HG03025 (cell line): ENCODE measurements at regions not wholly inside any gene's neighbourhood (a gene's known extent, or its start where the extent isn't known, plus 50 kb on each side); places are given as distances from the start of the nearest gene placed in this dataset.
"Not testable (repeated sequence)": the region's sequence is repeated elsewhere in the genome, so short reads cannot be mapped to it uniquely, and the experiment has no call there.

Experiments used
- ATAC-seq: cut with Tn5 transposase; IDR thresholded peaks from one replicate; pipeline ENCODE4 v1.9.1; 2021; ENCODE audit warnings: mild to moderate bottlenecking, moderate library complexity; ENCODE audit not compliant: unreplicated experiment, low FRiP score

GRCh38 chr3:125645616-125646015 lies 50.3 kb upstream of the OSBPL11 start:
- ATAC-seq = no peak

- no peak for ATAC-seq
These were observed 51.3 kb upstream of the OSBPL11 start for GRCh38 chr3:125646581-125646980.

- no peak for ATAC-seq
These were observed 52.2 kb upstream of the OSBPL11 start for GRCh38 chr3:125647318-125648014.

- no peak for ATAC-seq
These were observed 55.9 kb upstream of the OSBPL11 start for GRCh38 chr3:125651244-125651643.

GRCh38 chr3:125652349-125652748 lies 57.1 kb upstream of the OSBPL11 start:
- ATAC-seq = no peak

GRCh38 chr3:125654526-125654925 lies 59.2 kb upstream of the OSBPL11 start:
- ATAC-seq = no peak

GRCh38 chr3:125662675-125663074 lies 67.4 kb upstream of the OSBPL11 start:
- ATAC-seq = no peak

- ATAC-seq = no peak
These were observed 75.1 kb upstream of the OSBPL11 start for GRCh38 chr3:125670352-125670751.

- no peak for ATAC-seq
These were observed 75.6 kb upstream of the OSBPL11 start for GRCh38 chr3:125670945-125671344.

GRCh38 chr3:125671461-125672243 lies 76.4 kb upstream of the OSBPL11 start:
- no peak for ATAC-seq

- no peak for ATAC-seq
These were observed 80.5 kb upstream of the OSBPL11 start for GRCh38 chr3:125675791-125676190.

- ATAC-seq = no peak
These were observed 84.0 kb upstream of the OSBPL11 start for GRCh38 chr3:125679258-125679657.

- ATAC-seq = no peak
These were observed 85.8 kb upstream of the OSBPL11 start for GRCh38 chr3:125681146-125681545.

- ATAC-seq = not testable (repeated sequence)
These were observed 86.6 kb upstream of the OSBPL11 start for GRCh38 chr3:125681906-125682305.

GRCh38 chr3:125682610-125683009 lies 87.3 kb upstream of the OSBPL11 start:
- ATAC-seq = not testable (repeated sequence)

GRCh38 chr3:125683067-125683829 lies 88.0 kb upstream of the OSBPL11 start:
- ATAC-seq = no peak

- no peak for ATAC-seq
These were observed 88.9 kb upstream of the OSBPL11 start for GRCh38 chr3:125684199-125684598.

GRCh38 chr3:125685741-125686140 lies 90.4 kb upstream of the OSBPL11 start:
- ATAC-seq = not testable (repeated sequence)

- no peak for ATAC-seq
These were observed 97.1 kb upstream of the OSBPL11 start for GRCh38 chr3:125692361-125692760.

- ATAC-seq = no peak
These were observed 98.6 kb upstream of the OSBPL11 start for GRCh38 chr3:125693887-125694286.

GRCh38 chr3:125694761-125695294 lies 99.5 kb upstream of the OSBPL11 start:
- no peak for ATAC-seq
